GM19372 (cell line): ENCODE measurements at regions not wholly inside any gene's neighbourhood (a gene's known extent, or its start where the extent isn't known, plus 50 kb on each side); places are given as distances from the start of the nearest gene placed in this dataset.

Experiments used
- ATAC-seq: cut with Tn5 transposase; IDR thresholded peaks from one replicate; pipeline ENCODE4 v1.9.1; 2021; ENCODE audit warnings: mild to moderate bottlenecking, low read depth, moderate library complexity; ENCODE audit not compliant: unreplicated experiment

GRCh38 chr10:111491154-111491553 is 414.3 kb downstream of the ADRA2A start:
- no peak for ATAC-seq

GRCh38 chr10:111493024-111493625 is 416.3 kb downstream of the ADRA2A start:
- no peak for ATAC-seq

GRCh38 chr10:111498560-111498959 is 421.7 kb downstream of the ADRA2A start:
- ATAC-seq, result no peak

- ATAC-seq, result no peak
These were observed 427.5 kb downstream of the ADRA2A start for GRCh38 chr10:111504376-111504775.

- no peak for ATAC-seq
These were observed 429.6 kb downstream of the ADRA2A start for GRCh38 chr10:111506266-111507034.

- no peak for ATAC-seq
These were observed 434.9 kb downstream of the ADRA2A start for GRCh38 chr10:111511751-111512150.

- ATAC-seq, result no peak
These were observed 438.4 kb downstream of the ADRA2A start for GRCh38 chr10:111515264-111515663.

- no peak for ATAC-seq
These were observed 438.9 kb downstream of the ADRA2A start for GRCh38 chr10:111515706-111516105.

- no peak for ATAC-seq
These were observed 439.3 kb downstream of the ADRA2A start for GRCh38 chr10:111516144-111516543.

GRCh38 chr10:111522141-111522540 is 445.3 kb downstream of the ADRA2A start:
- ATAC-seq, result no peak

GRCh38 chr10:111522551-111522950 is 445.7 kb downstream of the ADRA2A start:
- ATAC-seq, result no peak

GRCh38 chr10:111523016-111523415 is 446.2 kb downstream of the ADRA2A start:
- ATAC-seq, result no peak

GRCh38 chr10:111524134-111524533 is 447.3 kb downstream of the ADRA2A start:
- ATAC-seq, result no peak

- ATAC-seq, result no peak
These were observed 448.9 kb downstream of the ADRA2A start for GRCh38 chr10:111525696-111526095.

- ATAC-seq, result no peak
These were observed 454.9 kb downstream of the ADRA2A start for GRCh38 chr10:111531690-111532089.

GRCh38 chr10:111532139-111532538 is 455.3 kb downstream of the ADRA2A start:
- ATAC-seq, result no peak

GRCh38 chr10:111539246-111539645 is 462.4 kb downstream of the ADRA2A start:
- no peak for ATAC-seq

- no peak for ATAC-seq
These were observed 467.0 kb downstream of the ADRA2A start for GRCh38 chr10:111543854-111544253.

GRCh38 chr10:111545861-111546605 is 469.2 kb downstream of the ADRA2A start:
- no peak for ATAC-seq

- no peak for ATAC-seq
These were observed 471.4 kb downstream of the ADRA2A start for GRCh38 chr10:111548084-111548726.

- no peak for ATAC-seq
These were observed 474.2 kb downstream of the ADRA2A start for GRCh38 chr10:111551001-111551400.
